Gastroesophageal sphincter (tissue), 4 donors: ENCODE measurements at regions not wholly inside any gene's neighbourhood (a gene's known extent, or its start where the extent isn't known, plus 50 kb on each side); places are given as distances from the start of the nearest gene placed in this dataset.

Experiments
- ATAC-seq: fragments of 150-250 bp; one replicate; pipeline ENCODE4 v1.9.1; 2016; ENCODE audit warnings: mild to moderate bottlenecking, moderate library complexity
- H3K27ac ChIP-seq, 4 donors: fragments of 200-600 bp; sonication (generic) in 3 of 4; 1 replicate in 3 of 4; 2 replicates in 1 of 4; pipeline ENCODE4 v1.5.1; 2016 to 2019
- H3K27me3 ChIP-seq: fragments of 200-600 bp; sonication (generic); one replicate; pipeline ENCODE4 v1.5.1; 2019
- H3K36me3 ChIP-seq, 2 donors: fragments of 200-600 bp; sonication (generic); one replicate each; pipeline ENCODE4 v1.5.1; 2019; ENCODE audit warnings: control low read depth in 1 of 2
- H3K4me1 ChIP-seq, 3 donors: fragments of 200-600 bp; sonication (generic); 1 replicate in 2 of 3; 2 replicates in 1 of 3; pipeline ENCODE4 v1.5.1; 2016 to 2019; ENCODE audit warnings: control low read depth in 2 of 3
- H3K4me3 ChIP-seq, 2 donors: fragments of 200-600 bp; sonication (generic); one replicate each; pipeline ENCODE4 v1.5.1; 2019; ENCODE audit warnings: mild to moderate bottlenecking in 1 of 2, moderate library complexity in 1 of 2
- H3K9me3 ChIP-seq, 3 donors: fragments of 200-600 bp; sonication (generic); one replicate each; pipeline ENCODE4 v1.5.1; 2017 to 2019; ENCODE audit warnings: control low read depth in 2 of 3
- EP300 ChIP-seq: sonication (generic); formaldehyde crosslinking; IDR thresholded peaks from one replicate; pipeline ENCODE4 v1.6.1; 2017; ENCODE audit warnings: antibody characterized with exemption, mild to moderate bottlenecking
- POLR2A ChIP-seq, 2 donors: fragments of 450-650 bp; IDR thresholded peaks; one replicate each; pipeline ENCODE4 v1.6.1; 2017; ENCODE audit warnings: antibody characterized with exemption in 2 of 2, mild to moderate bottlenecking in 2 of 2, moderate library complexity in 1 of 2
- POLR2AphosphoS5 ChIP-seq: sonication (generic); formaldehyde crosslinking; IDR thresholded peaks from one replicate; pipeline ENCODE4 v1.6.1; 2017; ENCODE audit warnings: antibody characterized with exemption
- WGBS, 2 donors: methylation state at CpG; one replicate each; pipeline ENCODE4 v1.1.5; 2018; ENCODE audit warnings: low coverage in 1 of 2; 5-methylcytosine and 5-hydroxymethylcytosine counted together
- TF ChIP-seq, protein P1 (sequence below), 4 experiments: fragments of 200-600 bp in 2 of 4; fragments of 450-650 bp in 2 of 4; sonication (generic) in 1 of 4; IDR thresholded peaks; one replicate each; pipeline ENCODE4 v1.5.1; 2017 to 2019; ENCODE audit warnings: antibody characterized with exemption in 4 of 4, mild to moderate bottlenecking in 2 of 4, moderate library complexity in 2 of 4

DNA sequence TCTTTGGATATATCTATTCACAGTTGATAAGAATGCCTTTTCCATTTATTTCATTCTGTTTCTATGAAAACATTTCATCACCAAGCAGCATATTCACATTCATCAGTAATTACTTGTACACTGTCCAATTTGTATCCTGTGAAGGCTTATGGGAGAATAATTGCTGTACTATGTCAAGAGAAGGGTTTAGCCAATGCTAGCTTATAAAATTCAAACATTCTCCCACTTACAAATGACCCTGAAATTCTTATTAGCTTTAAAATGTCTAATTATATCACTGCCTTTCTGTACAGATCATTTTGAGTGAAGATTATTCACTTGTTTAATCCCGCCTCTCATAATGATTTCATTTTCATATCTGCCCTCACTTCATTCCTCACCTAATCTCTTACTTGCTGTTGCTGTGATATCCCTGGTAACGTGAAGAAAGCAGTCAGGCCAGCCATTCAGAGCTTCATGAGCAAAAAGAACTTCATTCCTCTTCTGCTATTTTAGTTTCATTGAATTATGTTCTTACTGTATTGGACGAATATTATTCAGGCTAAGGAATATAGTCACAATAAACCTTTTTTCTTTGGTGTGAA lies 778.7 kb downstream of the OLFM4 start:
- no peak for TF ChIP-seq EP300
- TF ChIP-seq, protein P1, sequence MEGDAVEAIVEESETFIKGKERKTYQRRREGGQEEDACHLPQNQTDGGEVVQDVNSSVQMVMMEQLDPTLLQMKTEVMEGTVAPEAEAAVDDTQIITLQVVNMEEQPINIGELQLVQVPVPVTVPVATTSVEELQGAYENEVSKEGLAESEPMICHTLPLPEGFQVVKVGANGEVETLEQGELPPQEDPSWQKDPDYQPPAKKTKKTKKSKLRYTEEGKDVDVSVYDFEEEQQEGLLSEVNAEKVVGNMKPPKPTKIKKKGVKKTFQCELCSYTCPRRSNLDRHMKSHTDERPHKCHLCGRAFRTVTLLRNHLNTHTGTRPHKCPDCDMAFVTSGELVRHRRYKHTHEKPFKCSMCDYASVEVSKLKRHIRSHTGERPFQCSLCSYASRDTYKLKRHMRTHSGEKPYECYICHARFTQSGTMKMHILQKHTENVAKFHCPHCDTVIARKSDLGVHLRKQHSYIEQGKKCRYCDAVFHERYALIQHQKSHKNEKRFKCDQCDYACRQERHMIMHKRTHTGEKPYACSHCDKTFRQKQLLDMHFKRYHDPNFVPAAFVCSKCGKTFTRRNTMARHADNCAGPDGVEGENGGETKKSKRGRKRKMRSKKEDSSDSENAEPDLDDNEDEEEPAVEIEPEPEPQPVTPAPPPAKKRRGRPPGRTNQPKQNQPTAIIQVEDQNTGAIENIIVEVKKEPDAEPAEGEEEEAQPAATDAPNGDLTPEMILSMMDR (IDR thresholded peaks at IDR 0.05) = no peak
- no peak for TF ChIP-seq POLR2A (IDR thresholded peaks at IDR 0.05)
- no peak for TF ChIP-seq POLR2AphosphoS5
- Histone ChIP-seq H3K27ac (no peak overlapping the region), H3K9me3 (no peaks in the 10 kb centered on the region), H3K36me3 (no peaks in the 10 kb centered on the region), H3K4me3 (no peak overlapping the region), H3K27me3 (no peaks in the 10 kb centered on the region), H3K4me1 (peaks cover 0 to 8% (median 0%) of the 10 kb centered on the region in 3 donors)
- WGBS, 2 donors = 10 to 19% methylated on average over 3 of the region's 3 CpGs
- ATAC-seq = no peak

DNA sequence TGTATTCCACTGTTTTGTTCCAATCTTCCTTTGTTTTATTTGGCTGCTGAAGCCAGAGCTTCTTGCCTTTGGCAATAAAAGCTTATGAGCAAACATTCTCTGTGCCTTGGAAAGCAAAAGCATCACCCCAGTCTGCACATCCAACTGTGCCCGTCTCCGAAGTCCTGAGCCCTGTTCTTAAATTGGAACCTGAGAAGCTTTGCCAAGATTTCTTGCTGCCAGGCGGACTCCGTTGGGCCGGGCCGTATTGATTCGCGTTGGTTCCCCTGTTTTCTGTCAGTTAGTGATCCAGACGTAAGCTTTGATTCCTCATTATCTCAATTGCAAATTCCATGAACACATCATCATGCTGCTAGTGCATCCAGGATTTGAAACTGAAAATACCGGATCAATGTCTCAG lies 793.0 kb downstream of the OLFM4 start:
- Histone ChIP-seq H3K4me3 (no peak overlapping the region), H3K4me1 (no peaks in the 10 kb centered on the region), H3K36me3 (no peaks in the 10 kb centered on the region), H3K27ac (no peak overlapping the region), H3K9me3 (no peaks in the 10 kb centered on the region), H3K27me3 (no peaks in the 10 kb centered on the region)
- 48 to 63% methylated on average over 2 to 8 of the region's 10 CpGs for WGBS, 2 donors
- TF ChIP-seq, protein P1 (IDR thresholded peaks at IDR 0.05) = no peak
- TF ChIP-seq POLR2A (IDR thresholded peaks at IDR 0.05) = no peak
- no peak for TF ChIP-seq EP300
- TF ChIP-seq POLR2AphosphoS5 = no peak
- ATAC-seq = no peak

GRCh38 chr13:53822136-53822535 lies 793.5 kb downstream of the OLFM4 start:
- TF ChIP-seq, protein P1 (IDR thresholded peaks at IDR 0.05) = no peak
- TF ChIP-seq EP300 = no peak
- TF ChIP-seq POLR2A (IDR thresholded peaks at IDR 0.05) = no peak
- no peak for TF ChIP-seq POLR2AphosphoS5
- WGBS, 2 donors = 86% methylated on average over 4 to 5 of the region's 5 CpGs
- Histone ChIP-seq H3K9me3 (no peaks in the 10 kb centered on the region), H3K27me3 (no peaks in the 10 kb centered on the region), H3K4me1 (no peaks in the 10 kb centered on the region), H3K4me3 (no peak overlapping the region), H3K27ac (no peak overlapping the region), H3K36me3 (no peaks in the 10 kb centered on the region)
- no peak for ATAC-seq

GRCh38 chr13:53839461-53839860 lies 810.8 kb downstream of the OLFM4 start:
- TF ChIP-seq POLR2AphosphoS5 = no peak
- TF ChIP-seq, protein P1 (IDR thresholded peaks at IDR 0.05) = no peak
- no peak for TF ChIP-seq POLR2A (IDR thresholded peaks at IDR 0.05)
- no peak for TF ChIP-seq EP300

GRCh38 chr13:53844473-53845146 lies 816.0 kb downstream of the OLFM4 start:
- Histone ChIP-seq H3K27me3 (no peaks in the 10 kb centered on the region), H3K36me3 (no peaks in the 10 kb centered on the region), H3K4me1 (no peaks in the 10 kb centered on the region), H3K27ac (no peak overlapping the region), H3K9me3 (no peaks in the 10 kb centered on the region), H3K4me3 (no peak overlapping the region)
- TF ChIP-seq POLR2AphosphoS5 = no peak
- no peak for TF ChIP-seq POLR2A (IDR thresholded peaks at IDR 0.05)
- TF ChIP-seq, protein P1 (IDR thresholded peaks at IDR 0.05) = no peak
- TF ChIP-seq EP300 = no peak
- 67 to 76% methylated on average over 6 of the region's 6 CpGs for WGBS, 2 donors
- ATAC-seq = no peak

More at GRCh38 chr13:53839461-53839860, 810.8 kb downstream of the OLFM4 start:
- no peak overlapping the region for H3K27ac ChIP-seq
- H3K27me3 ChIP-seq = no peaks in the 10 kb centered on the region
- ATAC-seq = no peak
- H3K9me3 ChIP-seq = peaks cover 0 to 8% (median 0%) of the 10 kb centered on the region in 3 donors
- no peaks in the 10 kb centered on the region for H3K4me1 ChIP-seq
- no peaks in the 10 kb centered on the region for H3K36me3 ChIP-seq
- H3K4me3 ChIP-seq = no peak overlapping the region
